HUES48 (cell line): ENCODE measurements at regions not wholly inside any gene's neighbourhood (a gene's known extent, or its start where the extent isn't known, plus 50 kb on each side); places are given as distances from the start of the nearest gene placed in this dataset.
A peak's percentile ranks its signal among the peaks of the same experiment; 100 is the strongest.
"Not testable (repeated sequence)": the region's sequence is repeated elsewhere in the genome, so short reads cannot be mapped to it uniquely, and the experiment has no call there.

Experiments used
- H3K27ac ChIP-seq: one replicate; pipeline ENCODE4 v1.7.0; 2013; ENCODE audit warnings: low read depth, low read length, inconsistent platforms
- H3K27me3 ChIP-seq: 2 replicates; pipeline ENCODE4 v1.6.1; 2013; ENCODE audit warnings: mild to moderate bottlenecking, low read length; ENCODE audit not compliant: control insufficient read depth, insufficient read depth
- H3K36me3 ChIP-seq: 2 replicates; pipeline ENCODE4 v1.6.1; 2013; ENCODE audit warnings: low read length; ENCODE audit not compliant: control insufficient read depth, insufficient read depth
- H3K4me1 ChIP-seq: 2 replicates; pipeline ENCODE4 v1.6.1; 2013; ENCODE audit warnings: mild to moderate bottlenecking, low read length; ENCODE audit not compliant: control insufficient read depth, insufficient read depth
- H3K4me3 ChIP-seq: 2 replicates; pipeline ENCODE4 v1.5.1; 2013; ENCODE audit warnings: mild to moderate bottlenecking, low read depth, low read length
- H3K9ac ChIP-seq: 2 replicates; pipeline ENCODE4 v1.6.1; 2013; ENCODE audit warnings: mild to moderate bottlenecking, low read depth, low read length, moderate library complexity
- H3K9me3 ChIP-seq: 2 replicates; pipeline ENCODE4 v1.6.1; 2013; ENCODE audit warnings: low read length; ENCODE audit not compliant: control insufficient read depth, insufficient read depth

DNA sequence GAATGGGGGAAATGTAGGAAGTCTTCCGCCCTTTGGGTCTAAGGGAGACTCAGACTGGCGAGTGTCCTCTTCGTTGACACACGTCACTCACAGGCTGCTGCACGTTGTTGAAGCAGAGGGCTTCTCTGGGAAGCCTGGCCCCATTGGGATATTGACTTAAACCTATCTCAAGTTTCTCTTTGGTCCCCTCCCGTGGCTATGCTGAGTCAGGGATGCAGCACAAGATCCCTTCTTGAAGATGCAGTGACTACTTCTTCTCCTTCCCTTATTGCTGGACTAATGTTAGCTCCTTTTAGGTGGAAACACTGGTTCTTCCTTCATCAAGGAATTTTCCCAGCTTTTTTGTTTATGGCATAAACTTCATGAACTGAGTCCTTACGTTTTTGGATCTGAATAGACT, 89.8 kb upstream of the CCDC71L start:
- Histone ChIP-seq H3K36me3 (no peaks in the 10 kb centered on the region), H3K9ac (no peak overlapping the region), H3K4me3 (no peak overlapping the region), H3K4me1 (no peaks in the 10 kb centered on the region), H3K9me3 (peaks cover 10% of the 10 kb centered on the region), H3K27me3 (no peaks in the 10 kb centered on the region), H3K27ac (no peak overlapping the region)

DNA sequence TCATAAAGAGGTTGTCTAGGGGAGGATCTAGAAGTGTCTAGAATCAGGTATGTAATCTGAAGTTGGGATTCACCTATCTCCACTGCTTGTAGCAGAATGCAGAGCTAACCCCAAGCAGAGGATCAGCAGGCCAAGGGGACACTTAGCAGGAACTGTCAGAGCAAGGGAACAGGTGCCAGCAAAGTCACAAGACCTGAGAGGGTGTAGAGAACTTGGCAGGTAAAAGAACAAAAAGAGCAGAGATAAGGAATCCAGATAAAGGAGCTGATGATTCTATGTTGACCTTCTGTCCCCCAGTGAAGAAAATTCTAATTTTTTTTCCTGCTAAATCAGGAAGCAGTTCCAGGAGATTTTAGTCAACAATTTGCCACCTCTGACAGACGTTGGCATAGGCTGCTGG, 91.4 kb upstream of the CCDC71L start:
- Histone ChIP-seq H3K27ac (no peak overlapping the region), H3K4me1 (no peaks in the 10 kb centered on the region), H3K9ac (no peak overlapping the region), H3K27me3 (no peaks in the 10 kb centered on the region), H3K4me3 (no peak overlapping the region), H3K9me3 (peaks cover 23% of the 10 kb centered on the region), H3K36me3 (no peaks in the 10 kb centered on the region)

DNA sequence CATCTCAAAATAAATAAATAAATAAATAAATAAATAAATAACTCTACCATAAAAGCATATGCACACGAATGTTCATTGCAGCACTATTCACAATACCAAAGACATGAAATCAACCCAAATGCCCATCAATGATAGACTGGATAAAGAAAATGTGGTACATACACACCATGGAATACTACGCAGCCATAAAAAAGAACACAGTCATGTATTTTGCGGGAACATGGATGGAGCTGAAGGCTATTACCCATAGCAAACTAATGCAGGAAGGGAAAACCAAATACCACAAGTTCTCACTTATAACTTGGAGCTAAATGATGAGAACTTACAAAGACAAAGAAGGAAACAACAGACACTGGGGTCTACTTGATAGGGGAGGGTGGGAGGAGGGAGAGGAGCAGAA, 94.1 kb upstream of the CCDC71L start:
- peaks cover 23% of the 10 kb centered on the region for H3K9me3 ChIP-seq
- not testable (repeated sequence) for H3K27me3 ChIP-seq, H3K4me3 ChIP-seq, H3K4me1 ChIP-seq, H3K9ac ChIP-seq, H3K27ac ChIP-seq, H3K36me3 ChIP-seq

DNA sequence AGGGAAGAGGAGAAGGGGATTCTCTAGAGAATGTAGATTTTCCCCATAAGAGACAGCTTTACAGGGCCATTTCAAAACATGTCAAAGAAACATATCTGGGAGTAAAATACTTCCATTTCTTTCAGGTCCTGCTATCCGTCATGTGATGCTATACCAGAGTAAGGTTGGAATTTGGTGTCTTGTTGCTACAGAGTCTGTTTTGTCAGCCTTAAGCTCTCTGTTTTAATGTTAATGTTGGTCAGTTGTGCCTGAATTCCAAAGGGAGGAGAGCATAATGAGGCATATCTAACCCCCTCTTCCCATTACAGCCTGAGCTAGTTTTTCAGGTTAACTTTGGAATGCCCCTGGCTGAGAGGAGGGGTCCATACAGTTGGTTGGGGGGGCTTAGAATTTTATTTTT, 94.7 kb upstream of the CCDC71L start:
- H3K27ac ChIP-seq, result peak overlapping the region; percentile 79
- no peaks in the 10 kb centered on the region for H3K36me3 ChIP-seq
- no peak overlapping the region for H3K9ac ChIP-seq
- peaks cover 23% of the 10 kb centered on the region for H3K9me3 ChIP-seq
- 0 out of 2 replicates have a peak overlapping the region, but pooled peaks have one; percentile 1 for H3K4me3 ChIP-seq
- H3K27me3 ChIP-seq, result no peaks in the 10 kb centered on the region
- H3K4me1 ChIP-seq, result no peaks in the 10 kb centered on the region

DNA sequence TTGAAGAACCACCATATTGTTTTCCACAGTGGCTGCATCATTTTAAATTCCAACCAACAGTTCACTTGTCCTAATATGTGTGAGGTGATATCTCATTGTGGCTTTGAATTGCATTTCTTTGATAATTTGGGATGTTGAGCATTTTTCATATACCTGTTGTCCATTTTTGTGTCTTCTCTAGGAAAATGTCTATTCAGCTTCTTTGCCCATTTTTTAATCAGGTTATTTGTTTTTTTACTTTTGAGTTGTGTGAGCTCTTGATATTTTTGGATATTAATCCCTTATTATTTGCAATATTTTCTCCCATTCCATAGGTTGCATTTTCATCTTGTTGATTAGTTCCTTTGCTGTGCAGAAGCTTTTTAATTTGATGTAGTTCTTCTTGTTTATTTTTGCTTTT, 95.1 kb upstream of the CCDC71L start:
- H3K9ac ChIP-seq, result no peak overlapping the region
- peak overlapping the region; percentile 79 for H3K27ac ChIP-seq
- H3K9me3 ChIP-seq, result peaks cover 23% of the 10 kb centered on the region
- H3K4me3 ChIP-seq, result no peak overlapping the region
- no peaks in the 10 kb centered on the region for H3K36me3 ChIP-seq
- H3K4me1 ChIP-seq, result no peaks in the 10 kb centered on the region
- H3K27me3 ChIP-seq, result no peaks in the 10 kb centered on the region

DNA sequence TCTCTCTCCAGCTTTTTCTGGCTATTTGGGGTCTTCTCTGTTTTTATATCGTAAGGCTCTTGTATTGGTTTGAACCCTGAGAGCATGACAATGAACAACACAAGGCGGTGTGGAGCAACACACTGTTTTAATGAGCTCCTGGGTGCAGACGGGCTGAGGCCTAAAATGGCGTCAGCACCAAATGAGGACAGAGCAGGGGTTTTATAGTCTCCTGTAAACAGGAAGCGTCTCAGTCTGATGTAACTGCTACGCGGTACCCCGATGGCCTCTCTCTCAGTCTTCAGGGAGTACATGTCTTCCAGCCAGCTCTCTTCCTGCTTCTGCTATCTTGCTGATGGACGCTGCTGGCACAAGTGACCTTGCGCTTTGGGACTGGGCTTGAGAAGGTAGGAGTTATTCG, 95.9 kb upstream of the CCDC71L start:
- Histone ChIP-seq H3K4me1 (no peaks in the 10 kb centered on the region), H3K9me3 (peaks cover 23% of the 10 kb centered on the region), H3K9ac (no peak overlapping the region), H3K36me3 (no peaks in the 10 kb centered on the region), H3K4me3 (no peak overlapping the region; the same call in 1 of the 2 replicates), H3K27me3 (no peaks in the 10 kb centered on the region), H3K27ac (no peak overlapping the region)

DNA sequence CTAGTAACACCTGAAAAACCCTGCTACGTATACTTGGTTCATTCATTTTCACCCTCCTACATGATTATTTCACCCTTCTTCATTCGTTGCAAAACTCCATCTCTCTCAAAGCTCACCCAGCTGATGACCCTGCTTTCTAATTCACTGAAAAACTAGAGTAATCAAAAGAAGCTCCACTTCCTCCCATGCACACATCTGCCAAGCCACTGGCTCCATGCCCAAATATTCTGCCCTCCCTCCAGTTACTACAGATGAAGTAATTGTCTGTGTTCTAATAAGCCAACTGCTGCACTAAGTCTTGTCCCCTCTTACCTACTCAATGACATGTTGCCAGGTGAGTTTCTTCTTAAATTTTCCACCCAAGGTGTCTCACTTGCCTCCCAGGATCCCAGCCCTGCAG, 96.9 kb upstream of the CCDC71L start:
- Histone ChIP-seq H3K27ac (no peak overlapping the region), H3K9ac (no peak overlapping the region), H3K36me3 (no peaks in the 10 kb centered on the region)

DNA sequence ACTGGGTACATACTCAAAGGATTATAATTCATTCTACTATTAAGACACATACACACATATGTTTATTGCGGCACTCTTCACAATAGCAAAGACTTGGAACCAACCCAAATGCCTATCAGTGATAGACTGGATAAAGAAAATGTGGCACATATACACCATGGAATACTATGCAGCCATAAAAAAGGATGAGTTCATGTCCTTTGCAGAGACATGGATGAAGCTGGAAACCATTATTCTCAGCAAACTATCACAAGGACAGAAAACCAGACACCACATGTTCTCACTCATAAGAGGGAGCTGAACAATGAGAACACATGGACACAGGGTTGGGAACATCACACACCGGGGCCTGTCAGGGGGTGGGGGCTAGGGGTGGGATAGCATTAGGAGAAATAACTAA, 101.9 kb upstream of the CCDC71L start:
- H3K9ac ChIP-seq, H3K9me3 ChIP-seq, H3K27me3 ChIP-seq, H3K4me1 ChIP-seq, H3K4me3 ChIP-seq, H3K36me3 ChIP-seq, H3K27ac ChIP-seq: not testable (repeated sequence)

More for the DNA sequence above, 96.9 kb upstream of the CCDC71L start:
- Histone ChIP-seq H3K9me3 (peaks cover 23% of the 10 kb centered on the region), H3K4me1 (no peaks in the 10 kb centered on the region), H3K4me3 (no peak overlapping the region), H3K27me3 (no peaks in the 10 kb centered on the region)

DNA sequence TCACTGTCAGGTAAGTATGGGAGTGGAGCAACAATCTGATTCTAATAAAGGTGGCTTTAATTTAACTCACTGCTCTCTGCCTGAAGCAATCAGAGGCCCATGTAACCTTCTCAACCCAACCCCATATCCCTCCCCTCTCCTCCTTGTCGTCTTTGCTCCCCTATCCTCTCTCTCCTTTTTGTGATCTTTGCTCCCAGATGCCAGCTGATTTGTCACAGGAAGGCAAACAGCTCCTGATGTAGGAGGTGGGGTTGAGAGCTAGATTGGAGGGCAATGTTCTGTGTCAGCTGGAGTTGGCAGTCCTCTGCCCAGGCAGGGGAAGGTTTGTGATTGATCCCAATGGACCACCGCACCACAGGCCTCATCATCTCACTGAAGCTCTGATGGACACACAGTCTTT, 101.4 kb upstream of the PIK3CG start:
- no peaks in the 10 kb centered on the region for H3K9me3 ChIP-seq
- H3K36me3 ChIP-seq, result no peaks in the 10 kb centered on the region
- no peak overlapping the region for H3K9ac ChIP-seq
- no peaks in the 10 kb centered on the region for H3K27me3 ChIP-seq
- H3K4me1 ChIP-seq, result no peaks in the 10 kb centered on the region
- H3K27ac ChIP-seq, result no peak overlapping the region
- no peak overlapping the region for H3K4me3 ChIP-seq

DNA sequence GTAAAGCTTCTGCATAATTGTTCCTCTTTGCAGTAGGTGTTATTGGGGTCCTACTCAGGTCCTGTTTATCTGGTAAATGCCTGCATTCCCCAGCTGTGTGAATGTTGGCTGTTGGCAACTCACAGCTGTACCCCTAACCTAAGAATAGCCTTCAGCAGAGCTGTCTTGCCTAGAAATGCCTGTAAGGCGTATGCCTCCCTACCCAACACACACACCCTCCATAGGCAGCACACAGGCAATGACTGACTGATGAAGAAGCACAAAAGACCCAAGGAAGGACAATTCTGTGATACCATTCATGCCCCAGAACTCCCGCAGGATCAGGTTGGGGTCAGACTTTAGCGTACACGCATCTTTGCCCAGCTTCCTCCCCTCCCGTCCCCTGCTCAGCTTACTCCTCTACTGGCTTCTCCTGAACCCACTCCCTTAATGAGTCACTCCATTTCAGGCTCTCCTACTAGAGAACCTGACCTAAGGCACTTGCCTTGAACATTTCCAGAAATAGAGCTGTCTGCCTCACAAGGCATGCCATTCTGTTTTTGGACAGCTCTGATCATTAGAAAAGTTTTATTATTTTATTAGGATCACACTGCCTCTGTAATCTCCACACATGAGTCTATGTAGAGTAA, 99.2 kb upstream of the PIK3CG start:
- Histone ChIP-seq H3K27me3 (no peaks in the 10 kb centered on the region), H3K4me3 (no peak overlapping the region), H3K27ac (no peak overlapping the region), H3K4me1 (0 out of 2 replicates have a peak, but pooled peaks cover 2% of the 10 kb centered on the region), H3K9me3 (no peaks in the 10 kb centered on the region), H3K36me3 (no peaks in the 10 kb centered on the region), H3K9ac (no peak overlapping the region)

DNA sequence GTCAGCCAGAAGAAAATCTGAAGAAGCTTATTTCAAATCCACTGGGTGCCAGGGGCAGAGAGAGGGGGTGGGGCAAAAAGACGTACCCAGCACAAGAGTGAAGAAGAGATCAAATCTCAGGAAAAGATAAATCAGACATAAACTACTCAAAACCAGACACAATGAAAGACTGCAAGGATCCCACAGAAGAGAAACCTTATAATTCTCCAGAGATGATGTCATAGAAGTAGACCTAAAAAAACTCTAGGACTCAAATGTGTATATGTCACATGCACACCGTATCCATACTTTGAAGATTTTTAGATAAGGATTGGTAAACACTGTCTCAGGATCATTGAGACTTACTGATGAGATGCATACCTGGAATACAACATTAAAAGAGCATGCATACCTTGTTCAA, 98.5 kb upstream of the PIK3CG start:
- H3K27ac ChIP-seq, result no peak overlapping the region
- no peaks in the 10 kb centered on the region for H3K27me3 ChIP-seq
- H3K9ac ChIP-seq, result no peak overlapping the region
- H3K4me1 ChIP-seq, result 0 out of 2 replicates have a peak, but pooled peaks cover 2% of the 10 kb centered on the region
- no peaks in the 10 kb centered on the region for H3K9me3 ChIP-seq
- no peak overlapping the region for H3K4me3 ChIP-seq
- no peaks in the 10 kb centered on the region for H3K36me3 ChIP-seq
